GM21423 (cell line): ENCODE measurements at regions not wholly inside any gene's neighbourhood (a gene's known extent, or its start where the extent isn't known, plus 50 kb on each side); places are given as distances from the start of the nearest gene placed in this dataset.
"Not testable (repeated sequence)": the region's sequence is repeated elsewhere in the genome, so short reads cannot be mapped to it uniquely, and the experiment has no call there.

Experiments used
- ATAC-seq: cut with Tn5 transposase; IDR thresholded peaks from one replicate; pipeline ENCODE4 v1.9.1; 2021; ENCODE audit warnings: mild to moderate bottlenecking, moderate library complexity; ENCODE audit not compliant: unreplicated experiment

GRCh38 chr13:40345149-40345514 lies 321.3 kb downstream of the FOXO1 start:
- ATAC-seq, result no peak

- ATAC-seq, result no peak
Observed at GRCh38 chr13:40345654-40346372, 320.6 kb downstream of the FOXO1 start.

- ATAC-seq, result no peak
Observed at GRCh38 chr13:40346592-40346991, 319.8 kb downstream of the FOXO1 start.

GRCh38 chr13:40348096-40348679 lies 318.3 kb downstream of the FOXO1 start:
- no peak for ATAC-seq

DNA sequence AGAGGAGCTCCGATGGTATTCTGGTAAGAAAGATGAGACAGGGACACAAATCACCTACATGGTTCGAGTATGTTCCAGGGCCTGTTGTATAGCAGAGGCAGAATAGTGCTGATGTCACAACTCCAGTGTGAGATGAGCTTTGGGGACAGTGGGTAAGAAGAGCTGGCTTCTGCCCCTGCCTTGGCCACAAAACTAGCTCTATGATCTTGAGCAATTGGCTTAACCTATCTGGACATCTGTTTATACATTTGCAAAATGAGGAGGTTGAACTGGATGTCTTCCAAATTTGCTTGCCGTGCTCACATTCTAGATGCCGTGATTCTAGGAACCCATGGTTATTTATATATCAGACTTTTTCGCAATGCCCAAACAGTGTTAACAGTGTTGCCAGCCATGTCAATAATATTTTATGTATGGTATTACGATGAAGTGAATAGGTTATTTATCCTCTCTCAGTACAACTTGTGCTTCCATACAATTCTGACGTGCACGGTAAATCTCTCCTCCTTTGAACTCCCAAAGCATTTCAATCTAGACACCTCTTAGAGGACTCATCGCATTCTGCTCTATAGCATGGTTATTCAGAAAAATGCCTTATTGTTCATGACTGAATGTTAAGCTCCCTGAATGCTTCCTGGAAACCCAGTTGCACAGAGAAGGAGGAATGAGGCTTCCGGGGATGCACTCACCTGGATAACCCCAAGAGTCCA lies 316.0 kb downstream of the FOXO1 start:
- no peak for ATAC-seq

DNA sequence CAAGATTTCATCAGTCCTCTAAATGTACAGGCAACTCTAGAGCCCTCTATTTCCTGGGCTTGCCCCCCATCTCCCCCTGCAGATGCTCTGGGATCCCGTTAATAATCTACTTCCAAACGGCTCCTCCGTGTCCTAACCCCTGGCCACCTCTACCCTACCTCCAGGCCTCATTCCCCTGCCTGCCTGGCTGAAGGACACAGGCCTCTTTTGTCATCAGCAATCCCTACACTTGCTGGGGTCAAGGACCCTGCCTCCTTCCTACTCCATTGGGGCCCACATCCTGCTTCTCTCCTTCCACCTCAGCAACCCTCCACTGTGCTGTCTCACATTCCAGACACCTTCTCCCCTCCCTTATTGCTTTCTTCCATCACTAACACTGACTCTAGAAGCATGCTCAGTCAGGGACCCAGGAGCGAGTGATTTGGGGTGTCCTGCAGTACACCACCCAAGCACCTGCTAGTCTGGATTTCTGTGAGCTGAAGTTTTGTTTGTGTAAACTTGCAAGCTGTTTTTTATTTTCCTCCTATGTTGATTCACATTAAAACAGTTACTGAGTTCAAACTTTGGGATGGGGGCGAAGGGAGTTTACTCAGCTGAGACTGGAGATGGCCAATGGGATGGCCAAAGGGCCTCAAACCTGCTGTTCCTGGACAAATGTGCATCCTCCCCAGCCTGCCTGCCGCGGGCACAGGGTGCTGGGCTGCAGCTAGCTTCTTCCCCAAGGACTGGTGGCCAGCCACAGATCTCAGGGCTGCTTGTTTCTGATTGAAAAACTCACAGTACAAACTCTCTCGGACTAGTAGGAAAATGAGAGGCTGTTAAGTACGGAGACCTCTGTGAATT lies 314.7 kb downstream of the FOXO1 start:
- no peak for ATAC-seq

GRCh38 chr13:40352380-40352778 lies 314.1 kb downstream of the FOXO1 start:
- ATAC-seq, result no peak

DNA sequence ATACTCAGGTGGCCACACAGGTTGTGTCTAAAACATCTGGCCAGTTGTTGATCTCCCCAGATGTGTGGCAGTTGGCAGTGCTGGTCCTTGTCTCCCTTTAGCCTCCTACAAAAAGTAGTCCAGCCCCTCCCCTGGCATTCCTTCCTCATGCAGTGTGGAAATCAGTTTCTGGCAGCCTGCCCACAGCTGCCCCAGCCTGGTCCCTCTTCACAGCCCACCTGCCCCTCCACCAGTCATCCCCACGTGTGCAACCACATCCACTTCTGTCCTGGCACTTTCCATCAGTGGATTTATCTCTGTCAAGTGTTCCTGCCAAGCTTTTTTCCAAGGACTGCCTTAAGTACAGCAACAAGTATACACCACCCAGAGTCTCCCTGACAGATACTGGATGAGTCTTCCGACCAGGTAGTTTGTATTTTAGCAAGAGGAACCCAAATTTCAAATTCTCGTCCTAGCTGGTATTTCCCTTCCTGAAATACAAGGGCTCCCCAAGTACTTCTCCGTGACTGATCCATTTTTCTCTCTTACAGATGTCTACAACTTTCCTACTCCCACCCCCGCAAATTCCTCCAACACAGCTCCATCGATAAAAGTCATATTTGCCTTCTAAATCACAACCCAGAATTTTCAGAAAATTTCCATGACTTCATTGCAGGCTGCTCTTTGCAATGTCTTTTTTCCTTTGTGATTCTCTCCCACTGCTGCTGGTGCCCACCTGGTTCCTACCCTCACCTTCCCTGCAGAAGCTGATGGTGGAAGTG lies 313.5 kb downstream of the FOXO1 start:
- ATAC-seq, result no peak

DNA sequence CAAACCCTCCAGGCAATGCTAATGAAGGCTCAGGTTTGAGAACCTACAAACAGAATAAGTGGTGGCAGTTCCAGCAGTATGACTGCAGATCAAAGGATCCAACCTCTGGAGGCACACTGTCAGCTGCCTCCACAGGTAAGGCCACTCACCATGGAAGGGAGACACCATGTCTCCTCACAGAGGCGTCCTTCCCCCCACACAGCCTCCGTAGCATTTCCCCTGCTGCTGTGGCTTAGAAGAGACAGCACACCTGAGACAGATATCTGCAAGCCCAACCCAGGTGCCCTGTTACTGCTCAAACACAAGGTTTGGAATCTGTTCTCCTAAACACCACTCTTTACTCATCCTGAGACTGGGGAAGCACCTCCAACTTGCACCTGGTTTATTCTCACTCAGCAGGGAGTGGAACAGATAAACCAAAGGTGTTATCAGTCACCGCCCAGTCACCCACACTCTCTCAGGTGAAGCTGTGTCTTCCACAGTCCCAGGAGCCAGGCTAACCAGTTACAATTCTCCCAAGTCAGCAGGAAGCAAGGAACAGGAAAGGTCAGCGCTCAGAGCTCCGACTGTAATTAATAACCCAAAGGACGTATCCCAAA lies 311.2 kb downstream of the FOXO1 start:
- no peak for ATAC-seq

GRCh38 chr13:40356011-40356410 lies 310.4 kb downstream of the FOXO1 start:
- no peak for ATAC-seq

- ATAC-seq, result not testable (repeated sequence)
Observed at GRCh38 chr13:40356458-40356857, 310.0 kb downstream of the FOXO1 start.

- ATAC-seq, result no peak
Observed at GRCh38 chr13:40362502-40362901, 303.9 kb downstream of the FOXO1 start.

DNA sequence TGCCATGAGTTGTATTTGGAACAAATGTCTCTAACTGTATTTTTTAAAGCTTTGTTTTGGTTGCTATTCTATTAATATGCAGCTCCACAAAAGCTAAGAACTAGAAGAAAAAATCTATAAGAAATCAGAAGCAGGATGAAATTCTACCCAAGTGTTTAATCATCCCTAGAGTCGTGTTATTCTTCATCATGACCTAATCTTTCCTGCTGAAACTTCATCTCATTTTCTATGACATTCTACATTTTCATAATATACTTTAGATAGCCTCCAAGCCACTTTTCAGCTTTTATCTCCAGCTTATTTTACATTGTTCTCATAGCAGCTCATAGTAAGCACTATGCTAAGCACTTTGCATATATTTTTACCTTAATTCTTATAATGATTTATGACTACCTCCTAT lies 302.8 kb downstream of the FOXO1 start:
- no peak for ATAC-seq

DNA sequence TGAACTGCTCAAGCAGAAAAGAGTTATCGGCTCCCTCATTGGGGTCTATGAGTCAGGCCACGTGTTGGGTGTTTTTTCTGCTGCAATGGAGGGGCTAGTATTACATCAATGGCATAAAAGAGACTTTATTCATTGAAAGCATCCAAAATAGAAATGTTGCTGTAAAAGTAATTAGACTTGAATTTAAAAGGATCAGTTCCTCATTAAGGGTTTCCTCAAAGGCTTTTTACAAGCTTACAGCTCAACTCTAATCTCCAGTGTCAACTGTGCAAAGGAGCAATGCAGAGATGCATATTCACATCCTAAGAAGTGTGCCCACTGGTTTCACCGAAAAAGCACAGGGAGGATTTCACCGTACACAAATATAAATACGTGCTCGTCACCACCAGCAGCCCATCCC lies 300.3 kb downstream of the FOXO1 start:
- ATAC-seq, result no peak

DNA sequence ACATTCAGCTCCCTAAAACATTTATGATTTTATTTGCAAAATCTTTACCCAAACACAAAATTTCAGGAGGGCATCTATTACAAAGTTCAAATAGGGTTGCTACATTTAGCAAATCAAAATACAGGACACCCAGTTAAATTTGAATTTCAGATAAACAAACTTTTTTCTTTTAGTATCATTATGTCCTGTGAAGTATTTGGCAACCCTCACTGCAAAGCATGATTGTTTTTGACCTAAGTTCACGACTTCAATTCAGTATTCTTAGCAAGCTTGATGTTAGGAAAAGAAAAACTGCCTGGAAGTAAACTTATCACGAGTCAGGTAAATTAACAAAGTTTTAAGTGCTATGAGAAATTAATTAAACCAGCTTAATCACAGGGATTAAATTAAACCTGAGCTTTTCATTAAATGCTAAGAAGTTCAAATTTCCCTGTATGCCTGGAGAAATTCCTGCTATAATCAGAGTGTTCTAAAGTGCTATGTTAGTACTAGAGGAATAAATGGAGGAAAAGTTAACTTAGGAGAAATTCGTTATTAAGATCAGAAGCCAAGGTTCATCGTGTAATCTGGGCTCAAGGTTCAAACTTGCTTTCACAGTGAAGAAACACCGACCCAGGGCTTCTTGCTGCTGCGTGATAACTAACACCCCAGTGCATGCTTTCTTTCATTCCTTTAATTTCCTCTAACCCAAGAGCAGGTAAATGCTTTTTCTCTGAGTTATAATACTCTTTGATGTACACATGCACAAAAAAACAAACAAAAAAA lies 298.1 kb downstream of the FOXO1 start:
- ATAC-seq, result no peak

DNA sequence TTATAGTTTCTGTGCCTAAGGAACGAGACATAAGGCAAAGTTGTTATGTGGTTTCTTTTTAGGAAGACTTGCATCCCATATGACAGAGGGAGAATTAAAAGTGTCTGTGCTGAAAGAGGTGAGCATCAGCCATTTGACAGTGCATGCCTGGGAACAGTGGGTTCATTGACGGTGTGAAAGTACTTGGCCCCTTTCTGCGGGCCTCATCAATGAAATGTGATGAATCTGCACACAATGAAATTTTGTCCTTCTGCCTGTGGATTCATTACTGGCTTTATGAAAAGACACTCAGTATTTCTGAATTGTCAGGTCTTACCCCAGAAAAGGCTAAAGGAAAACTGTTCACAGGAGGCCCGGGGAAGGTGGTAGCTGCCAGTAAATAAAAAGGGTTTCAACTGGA lies 295.8 kb downstream of the FOXO1 start:
- no peak for ATAC-seq

DNA sequence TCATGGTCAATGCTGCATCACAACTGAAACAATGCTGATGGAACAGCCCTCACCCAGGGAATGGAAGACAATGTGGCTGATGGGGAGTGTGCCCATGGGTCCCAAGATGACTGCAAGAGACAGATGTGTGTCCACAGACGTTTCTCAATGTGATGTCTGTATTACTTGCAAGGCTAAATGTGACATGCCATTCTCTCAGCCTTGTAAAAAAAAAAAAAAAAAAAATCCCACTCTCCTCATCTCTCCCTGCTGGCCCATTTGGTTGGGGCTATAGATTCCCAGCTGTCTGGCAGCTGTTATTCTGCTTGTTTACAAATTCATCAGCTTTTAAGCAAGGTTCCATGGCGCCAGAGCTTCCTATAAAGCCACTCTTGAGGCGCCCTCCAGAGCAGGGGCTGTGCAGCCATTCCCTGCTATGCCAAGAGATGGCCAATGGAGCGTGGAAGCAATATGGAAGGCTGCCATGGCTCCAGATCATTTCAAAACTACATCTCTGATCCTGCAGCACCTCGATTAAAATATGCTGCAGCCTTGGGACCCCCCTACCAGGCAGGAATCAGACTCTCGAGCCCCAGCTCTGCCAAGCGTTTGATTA lies 294.8 kb downstream of the FOXO1 start:
- no peak for ATAC-seq

GRCh38 chr13:40373608-40374007 lies 292.8 kb downstream of the FOXO1 start:
- not testable (repeated sequence) for ATAC-seq
